HEK293 (cell line): ENCODE measurements at regions not wholly inside any gene's neighbourhood (a gene's known extent, or its start where the extent isn't known, plus 50 kb on each side); places are given as distances from the start of the nearest gene placed in this dataset.

Experiments used
- REST ChIP-seq: fragments of 450-650 bp; formaldehyde crosslinking; IDR thresholded peaks from 2 replicates; pipeline ENCODE4 v1.5.1; 2016; ENCODE audit warnings: missing biosample characterization, missing genetic modification characterization
- SCRT1 ChIP-seq: fragments of 450-650 bp; formaldehyde crosslinking; IDR thresholded peaks from 2 replicates; pipeline ENCODE4 v1.5.1; 2016; ENCODE audit warnings: missing biosample characterization, missing genetic modification characterization, borderline replicate concordance
- SP2 ChIP-seq: fragments of 450-650 bp; formaldehyde crosslinking; IDR thresholded peaks from 2 replicates; pipeline ENCODE4 v1.5.1; 2016; ENCODE audit warnings: missing biosample characterization, missing genetic modification characterization
- WT1 ChIP-seq: fragments of 450-650 bp; formaldehyde crosslinking; IDR thresholded peaks from 2 replicates; pipeline ENCODE4 v1.5.1; 2016; ENCODE audit warnings: missing biosample characterization, missing genetic modification characterization
- YY1 ChIP-seq: fragments of 450-650 bp; formaldehyde crosslinking; IDR thresholded peaks from 2 replicates; pipeline ENCODE4 v1.5.1; 2018; ENCODE audit warnings: missing biosample characterization, missing genetic modification characterization
- ZNF148 ChIP-seq: fragments of 450-650 bp; formaldehyde crosslinking; IDR thresholded peaks from 2 replicates; pipeline ENCODE4 v1.5.0; 2017; ENCODE audit warnings: missing biosample characterization, missing genetic modification characterization, borderline replicate concordance
- ZNF23 ChIP-seq: fragments of 450-650 bp; formaldehyde crosslinking; IDR thresholded peaks from 2 replicates; pipeline ENCODE4 v1.5.1; 2016; ENCODE audit warnings: missing biosample characterization, missing genetic modification characterization, borderline replicate concordance
- ZNF571 ChIP-seq: fragments of 450-650 bp; formaldehyde crosslinking; IDR thresholded peaks from 2 replicates; pipeline ENCODE4 v1.5.0; 2017; ENCODE audit warnings: missing biosample characterization, missing genetic modification characterization
- ZNF747 ChIP-seq: fragments of 450-650 bp; formaldehyde crosslinking; IDR thresholded peaks from 2 replicates; pipeline ENCODE4 v1.5.1; 2016; ENCODE audit warnings: missing biosample characterization, missing genetic modification characterization
- TF ChIP-seq, protein P1 (sequence below): fragments of 450-650 bp; formaldehyde crosslinking; IDR thresholded peaks from 2 replicates; pipeline ENCODE4 v1.5.1; 2016; ENCODE audit warnings: missing biosample characterization, missing genetic modification characterization

GRCh38 chr12:125775507-125775906, 710.3 kb downstream of the AACS start:
- TF ChIP-seq, protein P1, sequence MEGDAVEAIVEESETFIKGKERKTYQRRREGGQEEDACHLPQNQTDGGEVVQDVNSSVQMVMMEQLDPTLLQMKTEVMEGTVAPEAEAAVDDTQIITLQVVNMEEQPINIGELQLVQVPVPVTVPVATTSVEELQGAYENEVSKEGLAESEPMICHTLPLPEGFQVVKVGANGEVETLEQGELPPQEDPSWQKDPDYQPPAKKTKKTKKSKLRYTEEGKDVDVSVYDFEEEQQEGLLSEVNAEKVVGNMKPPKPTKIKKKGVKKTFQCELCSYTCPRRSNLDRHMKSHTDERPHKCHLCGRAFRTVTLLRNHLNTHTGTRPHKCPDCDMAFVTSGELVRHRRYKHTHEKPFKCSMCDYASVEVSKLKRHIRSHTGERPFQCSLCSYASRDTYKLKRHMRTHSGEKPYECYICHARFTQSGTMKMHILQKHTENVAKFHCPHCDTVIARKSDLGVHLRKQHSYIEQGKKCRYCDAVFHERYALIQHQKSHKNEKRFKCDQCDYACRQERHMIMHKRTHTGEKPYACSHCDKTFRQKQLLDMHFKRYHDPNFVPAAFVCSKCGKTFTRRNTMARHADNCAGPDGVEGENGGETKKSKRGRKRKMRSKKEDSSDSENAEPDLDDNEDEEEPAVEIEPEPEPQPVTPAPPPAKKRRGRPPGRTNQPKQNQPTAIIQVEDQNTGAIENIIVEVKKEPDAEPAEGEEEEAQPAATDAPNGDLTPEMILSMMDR (tag by site-specific recombination): no peak
- TF ChIP-seq WT1 (tag by site-specific recombination): no peak
- no peak for TF ChIP-seq YY1 (tag by site-specific recombination)
- TF ChIP-seq SP2 (tag by site-specific recombination): no peak
- TF ChIP-seq REST: no peak
- TF ChIP-seq ZNF23 (tag by site-specific recombination): no peak
- TF ChIP-seq ZNF747 (tag by site-specific recombination): no peak
- TF ChIP-seq ZNF148 (tag by site-specific recombination): no peak
- TF ChIP-seq SCRT1: no peak
- TF ChIP-seq ZNF571 (tag by site-specific recombination): no peak
